ENCODE measurements at regions not wholly inside any gene's neighbourhood (a gene's known extent, or its start where the extent isn't known, plus 50 kb on each side); places are given as distances from the start of the nearest gene placed in this dataset.
"Not testable (repeated sequence)": the region's sequence is repeated elsewhere in the genome, so short reads cannot be mapped to it uniquely, and the experiment has no call there.

DNA sequence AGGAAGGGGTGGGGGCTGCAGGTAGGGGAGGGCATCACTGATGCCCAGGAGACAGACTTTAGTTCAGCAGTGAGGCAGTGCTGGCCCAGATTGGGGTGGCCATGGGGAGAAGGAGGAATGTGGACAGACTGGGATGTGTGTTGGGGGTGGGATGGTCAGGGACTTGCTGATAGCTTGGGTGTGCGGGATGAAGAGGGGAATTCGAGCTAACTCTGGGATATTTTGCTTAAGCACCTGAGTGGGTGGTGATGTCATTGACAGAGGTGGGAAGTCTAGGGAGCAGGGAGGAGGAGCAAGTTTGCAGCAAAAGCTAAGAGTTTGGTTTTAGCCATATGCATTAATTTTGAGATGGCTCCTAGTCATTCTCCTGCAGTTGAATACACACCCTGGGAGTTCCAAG, 207.5 kb downstream of the RPLP1 start:
- DNase-seq: no peak

DNA sequence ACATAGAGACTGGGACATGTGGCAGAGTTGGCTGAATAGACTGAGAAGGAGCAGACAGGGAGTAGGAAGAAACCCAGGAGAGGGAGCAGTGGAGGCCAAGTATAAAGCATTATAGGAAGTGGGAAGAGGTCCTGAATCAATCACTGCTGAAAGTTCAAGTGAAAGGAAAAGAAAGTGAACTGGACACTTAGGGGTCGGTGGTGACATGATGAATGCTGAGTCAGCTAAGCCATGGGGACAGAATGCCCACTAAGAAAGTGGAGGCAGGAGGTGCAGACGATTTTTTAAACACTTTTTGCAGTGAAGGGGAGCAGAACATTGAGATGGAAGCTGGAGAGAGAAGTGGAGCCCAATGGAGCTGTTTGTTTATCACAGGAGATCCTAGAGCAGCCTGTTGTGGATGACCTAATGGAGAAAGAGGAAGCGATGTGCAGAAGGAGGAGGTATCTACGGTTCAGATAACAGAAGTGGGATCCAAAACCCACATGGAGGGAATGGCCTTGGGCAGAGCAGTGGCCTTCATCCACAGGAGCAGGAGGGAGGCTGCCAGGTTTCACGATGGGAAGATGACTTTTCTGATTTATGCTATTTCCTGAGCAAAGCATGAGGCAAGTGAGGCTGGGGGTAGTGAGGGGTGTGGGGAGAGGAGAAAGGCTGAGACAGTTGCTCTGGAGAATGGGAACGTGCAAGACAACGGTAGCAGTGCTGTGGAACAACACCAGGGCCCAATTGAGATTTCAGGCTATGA, 208.2 kb downstream of the RPLP1 start:
- no peak for DNase-seq

DNA sequence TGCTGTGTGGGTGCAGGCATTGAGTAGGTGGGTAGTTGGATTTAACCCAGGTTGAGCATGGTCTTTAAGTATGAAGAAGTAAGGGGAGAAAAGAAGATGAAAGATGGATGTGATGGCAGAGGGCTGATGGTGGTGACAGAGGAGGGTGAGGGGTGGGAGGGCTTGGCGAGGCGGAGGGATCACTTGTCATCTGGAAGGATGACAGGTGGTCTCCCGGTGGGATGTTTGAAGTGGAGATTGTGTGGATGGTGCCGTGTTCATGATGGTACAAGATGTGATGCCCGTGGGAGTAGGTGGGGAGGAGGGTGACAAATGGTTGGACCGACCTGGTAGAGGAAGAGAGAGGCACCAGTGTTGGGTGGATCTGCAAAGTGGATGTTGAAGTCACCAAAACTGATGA, 208.8 kb downstream of the RPLP1 start:
- DNase-seq: no peak

- no peak for DNase-seq
Observed at GRCh38 chr15:69661871-69662644, 209.4 kb downstream of the RPLP1 start.

- no peak for DNase-seq
Observed at GRCh38 chr15:69662645-69663000, 210.0 kb downstream of the RPLP1 start.

DNA sequence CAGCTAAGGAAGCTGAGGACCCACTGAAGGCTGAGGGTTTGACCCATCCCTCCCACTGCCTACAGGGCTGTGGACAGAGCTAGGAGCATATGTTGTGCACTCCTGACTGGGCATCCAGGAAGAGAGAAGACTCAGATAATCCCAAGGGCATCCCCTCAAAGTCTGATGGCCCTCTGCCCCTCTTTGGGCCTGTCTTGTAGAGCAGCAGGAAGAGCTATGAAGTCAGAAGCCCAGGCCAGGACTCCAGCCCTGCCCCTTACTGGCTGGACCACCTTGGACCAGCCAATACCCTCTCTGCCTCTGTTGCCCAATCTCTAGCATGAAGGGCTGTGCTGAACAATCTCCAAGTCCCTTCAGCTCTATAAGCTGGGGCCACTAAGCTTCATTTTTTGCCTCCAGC, 210.8 kb downstream of the RPLP1 start:
- no peak for DNase-seq

DNA sequence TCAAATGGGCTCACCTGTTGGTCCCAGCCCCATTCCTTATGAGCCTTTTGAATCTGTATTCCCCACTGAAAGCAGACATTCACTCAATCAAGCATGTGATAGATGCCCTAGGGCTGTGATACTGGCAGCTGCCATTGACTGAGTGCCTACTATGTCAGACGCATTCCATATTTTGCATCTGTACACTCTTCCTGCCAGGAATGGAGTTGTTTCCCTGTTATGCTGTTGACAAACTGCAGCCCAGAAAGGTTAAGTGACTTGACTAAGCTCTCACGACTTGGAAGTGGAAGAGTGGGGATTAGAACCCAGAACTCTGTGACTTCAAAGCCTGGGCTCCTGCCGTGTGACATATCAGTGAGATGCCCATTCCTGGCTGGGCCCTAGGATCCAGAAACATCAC, 211.4 kb downstream of the RPLP1 start:
- DNase-seq: no peak

DNA sequence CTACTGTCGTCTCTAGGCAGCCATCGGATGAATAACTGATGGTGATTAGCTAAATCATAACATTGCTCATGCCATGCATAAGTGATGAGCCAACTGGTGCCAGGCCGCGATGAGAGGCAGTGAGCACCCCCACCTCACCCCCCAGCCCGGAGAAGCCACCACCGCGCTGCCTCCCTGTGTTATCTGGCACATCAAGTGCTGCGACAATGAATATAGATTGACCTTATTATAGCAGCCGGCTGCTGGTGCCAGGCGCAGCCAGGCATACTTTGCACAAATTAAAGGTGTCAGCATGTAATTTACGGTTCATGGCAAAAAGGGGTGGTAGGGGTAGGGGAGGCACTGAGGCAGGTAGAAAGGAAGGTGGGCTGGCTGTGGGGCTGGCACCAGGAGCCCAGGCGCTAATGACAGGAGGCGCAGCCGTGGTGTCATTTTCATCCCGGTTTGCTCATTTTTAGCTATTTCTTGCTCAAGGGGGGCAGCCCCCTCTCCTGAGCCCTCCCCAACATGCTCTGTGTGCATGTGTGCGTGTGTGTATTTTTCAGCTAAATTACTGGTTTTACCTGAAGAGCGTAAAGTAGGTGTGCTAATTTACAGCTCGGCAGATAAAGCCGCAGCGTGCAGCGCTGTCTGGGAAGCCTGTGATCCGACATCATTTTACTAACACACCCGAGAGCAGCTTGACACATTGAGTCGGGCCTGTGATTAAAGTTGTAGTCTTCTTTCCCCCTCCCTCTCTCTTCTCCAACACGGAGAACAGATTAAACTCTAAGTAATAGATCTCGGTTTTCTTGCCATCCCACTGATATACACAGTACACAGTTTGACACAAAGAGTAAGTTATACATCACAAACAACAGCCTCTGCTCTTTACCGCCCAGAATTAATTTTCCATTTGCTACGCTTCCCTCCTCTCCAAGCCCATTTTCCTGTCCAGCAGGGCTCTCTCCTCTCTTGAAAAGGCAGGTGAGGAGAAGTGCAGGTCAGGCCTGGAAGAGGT, 212.3 kb downstream of the RPLP1 start:
- no peak for DNase-seq

GRCh38 chr15:69665641-69666111, 213.1 kb downstream of the RPLP1 start:
- DNase-seq: no peak

DNA sequence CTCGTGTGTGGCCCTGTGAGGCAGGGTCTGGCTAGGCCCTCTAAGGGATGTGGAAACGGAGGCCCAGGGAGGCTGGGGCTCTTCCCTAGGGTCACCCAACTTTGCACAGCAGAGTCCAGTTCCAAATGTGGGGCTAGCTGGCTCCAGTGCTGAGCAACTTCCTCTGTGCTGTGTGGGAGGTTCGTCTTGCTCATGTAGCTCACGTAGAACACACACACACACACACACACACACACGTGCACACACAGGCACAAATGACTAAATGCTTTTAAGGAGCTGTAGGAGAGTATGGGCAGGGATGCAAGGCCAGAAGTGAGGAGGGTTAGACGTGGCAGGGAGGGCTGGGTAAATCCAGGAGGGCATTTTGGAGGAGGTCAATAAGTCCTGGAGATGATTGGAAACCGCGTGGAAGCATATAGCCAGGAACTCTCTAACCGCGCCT, 213.8 kb downstream of the RPLP1 start:
- DNase-seq: peak; percentile 28

DNA sequence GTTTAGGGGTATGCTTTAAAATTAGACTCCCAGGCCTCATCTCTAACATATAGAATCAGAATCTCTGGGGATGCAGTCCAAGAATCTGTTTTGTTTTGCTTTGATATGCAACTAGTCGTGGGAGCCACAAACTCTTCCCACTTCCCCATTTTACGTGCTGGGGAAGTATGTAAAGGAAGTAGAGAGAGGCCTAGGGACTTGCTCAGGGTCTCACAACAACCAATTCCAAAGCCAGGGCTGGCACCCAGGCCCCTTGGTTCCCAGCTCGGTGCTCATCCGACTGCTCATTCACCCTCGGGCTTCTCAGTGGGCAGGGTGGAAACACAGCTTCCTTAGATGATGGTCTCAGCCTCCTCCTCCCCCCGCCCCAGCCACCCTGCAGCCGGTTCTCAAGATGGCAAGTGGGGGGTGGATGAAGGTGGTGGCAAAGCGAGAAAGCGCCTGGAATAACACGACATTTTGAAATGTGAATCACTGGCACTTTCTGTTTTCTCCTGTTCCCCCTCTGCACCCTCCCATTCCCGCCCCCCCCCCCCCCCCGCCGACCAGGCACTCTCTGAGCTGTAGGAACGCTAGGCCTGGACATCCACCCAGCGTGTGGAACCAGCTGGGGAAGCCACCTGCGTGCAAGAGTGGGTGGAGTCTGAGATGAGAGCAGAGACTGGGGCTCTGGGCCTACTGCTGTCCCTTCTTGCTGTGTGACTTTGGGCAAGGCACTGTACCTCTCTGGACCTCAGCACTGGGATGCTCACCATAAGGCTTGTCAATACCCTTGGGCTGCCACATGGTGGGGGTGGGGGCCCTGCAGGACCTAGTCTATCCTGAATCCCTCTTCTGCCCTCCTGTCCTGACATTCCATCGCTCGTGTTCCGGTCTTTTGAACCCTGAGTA, 214.5 kb downstream of the RPLP1 start:
- no peak for DNase-seq

DNA sequence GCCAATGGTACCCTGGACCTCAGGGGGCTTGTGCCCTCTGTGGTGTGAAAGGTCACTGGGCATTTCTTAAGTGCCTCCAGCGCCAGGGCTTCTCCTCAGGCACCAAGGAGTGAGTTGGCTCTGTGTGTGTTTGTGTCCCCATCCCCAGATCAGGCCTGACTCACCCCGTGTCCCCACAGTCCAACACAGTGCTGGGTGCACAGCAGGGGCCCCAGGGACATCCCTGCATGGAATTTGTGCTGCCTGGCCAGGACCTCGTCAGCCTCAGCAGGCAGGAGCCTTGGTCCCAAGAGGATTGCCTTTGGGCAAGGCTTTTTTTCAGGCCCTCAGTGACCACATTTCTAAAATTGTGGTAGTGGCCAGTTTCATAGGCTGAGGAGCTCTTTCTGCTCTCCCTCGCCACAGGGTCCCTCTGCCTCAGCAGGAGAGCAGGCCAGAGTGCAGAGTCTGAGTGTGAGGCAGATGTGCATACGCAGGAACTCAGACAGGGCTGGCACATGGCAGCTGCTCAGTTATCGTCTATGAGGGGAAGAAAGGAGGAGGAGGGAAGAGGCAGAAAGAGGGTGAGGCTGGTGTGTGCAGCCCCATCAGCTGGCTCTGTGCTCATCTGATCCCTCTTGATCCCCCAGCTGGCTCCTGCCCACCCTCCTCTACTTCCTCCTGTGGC, 215.6 kb downstream of the RPLP1 start:
- DNase-seq: no peak

- DNase-seq: no peak
Observed at GRCh38 chr15:69668963-69669362, 216.3 kb downstream of the RPLP1 start.

DNA sequence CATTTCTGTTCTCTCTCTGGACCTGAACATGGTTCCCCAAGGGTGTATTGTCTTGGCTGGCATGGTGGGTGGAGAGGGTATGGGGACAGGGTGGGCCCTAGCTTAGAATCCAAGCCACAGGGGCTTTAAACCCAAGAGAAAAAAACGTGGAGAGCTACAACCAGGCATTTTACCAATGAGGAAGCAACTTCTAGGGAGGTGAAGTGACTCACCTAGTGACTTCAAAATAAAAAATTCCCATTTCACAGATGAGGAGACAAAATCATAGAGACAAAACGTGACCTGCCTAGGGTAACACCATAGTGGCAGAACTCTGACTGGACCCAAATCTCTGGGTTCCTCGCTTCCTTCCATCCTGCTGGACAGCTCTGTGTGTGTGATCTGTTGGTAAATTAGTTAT, 216.8 kb downstream of the RPLP1 start:
- DNase-seq: no peak

DNA sequence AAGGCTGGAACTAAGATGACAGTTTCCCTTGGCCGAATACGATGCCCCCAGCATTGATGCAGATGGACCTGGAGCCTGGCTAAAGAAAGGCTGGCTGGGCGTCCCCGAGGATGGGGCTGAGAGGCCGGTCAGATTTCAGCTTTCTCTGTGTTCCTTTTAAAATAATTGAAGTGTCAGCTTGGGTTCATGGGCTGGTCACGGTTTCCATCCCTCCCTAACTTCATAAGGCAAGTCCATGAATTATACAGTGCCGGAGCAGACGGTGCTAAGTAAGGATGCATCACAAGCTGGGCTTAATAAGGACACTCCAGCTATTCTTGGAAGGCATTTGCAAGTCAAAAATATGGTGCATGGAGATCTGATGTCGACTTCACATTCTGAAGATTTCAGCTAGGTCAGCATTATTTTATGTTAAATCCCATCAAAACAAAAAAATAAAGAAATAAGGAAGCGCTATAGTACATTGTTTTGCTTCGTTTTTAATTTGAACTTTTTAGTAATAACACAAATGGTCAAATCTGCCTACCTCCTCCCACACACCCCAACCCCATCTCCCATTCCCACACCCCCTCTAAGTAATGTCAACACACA, 220.8 kb downstream of the RPLP1 start:
- DNase-seq: no peak

- no peak for DNase-seq
Observed at GRCh38 chr15:69675731-69676130, 223.1 kb downstream of the RPLP1 start.

DNA sequence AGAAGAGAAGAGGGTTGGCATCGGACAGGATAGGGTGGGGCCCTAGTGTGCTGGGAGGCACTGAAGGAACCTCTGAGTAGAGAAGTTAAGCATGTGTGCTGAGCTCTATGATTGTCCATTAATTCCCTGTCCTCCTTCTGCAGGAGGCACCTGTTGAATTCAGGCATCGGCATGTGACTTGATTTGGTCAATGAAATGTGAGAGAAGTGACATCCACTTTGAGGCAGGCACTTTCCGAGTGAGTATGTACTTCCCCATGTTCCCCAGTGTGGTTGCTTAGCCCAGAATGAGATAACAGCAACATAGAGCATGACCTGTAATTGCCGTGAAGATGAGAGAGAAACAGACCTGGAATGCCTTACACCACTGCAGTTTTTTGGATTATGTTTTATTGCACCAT, 224.8 kb downstream of the RPLP1 start:
- DNase-seq: no peak

DNA sequence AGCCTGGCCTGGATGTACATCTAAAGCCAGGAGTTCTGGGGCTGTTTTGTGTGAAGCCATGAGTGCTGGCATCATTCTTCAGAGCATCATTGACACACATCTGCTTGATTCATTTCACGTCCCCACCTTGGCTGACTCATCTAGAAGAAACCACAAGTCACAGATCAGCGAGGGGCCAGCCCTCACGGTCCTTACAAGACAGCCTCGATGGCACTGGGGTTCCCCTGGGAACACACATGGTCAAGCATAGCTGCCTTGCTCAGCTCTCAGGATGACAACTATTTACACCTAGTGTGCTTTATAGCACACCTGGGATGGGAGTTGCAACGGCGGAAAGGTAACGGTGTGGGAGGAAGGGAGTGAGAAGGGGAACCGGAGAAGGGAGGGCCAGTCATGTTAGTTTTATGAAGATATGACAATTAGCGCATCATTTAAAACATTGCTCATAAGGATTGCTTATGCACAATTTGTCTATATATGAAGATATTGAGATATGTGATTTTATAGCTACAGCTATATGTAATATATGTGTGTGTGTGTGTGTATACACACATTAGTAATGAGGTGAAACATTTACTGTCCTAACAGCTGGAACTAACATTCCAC, 227.1 kb downstream of the RPLP1 start:
- DNase-seq: peak; percentile 27

GRCh38 chr15:69684823-69685222, 232.2 kb downstream of the RPLP1 start:
- not testable (repeated sequence) for DNase-seq

Measured in stimulated activated CD4-positive, alpha-beta T cell treated with anti-CD3 and anti-CD28 coated beads, Interleukin-4, amount 100 ng/mL, for 1 hour (primary cell).